ENCODE measurements at regions not wholly inside any gene's neighbourhood (a gene's known extent, or its start where the extent isn't known, plus 50 kb on each side); places are given as distances from the start of the nearest gene placed in this dataset.

- no peaks in the 10 kb centered on the region for H3K36me3 Mint-ChIP-seq (ENCODE audit: low read depth)
- peaks cover 17% of the 10 kb centered on the region for H3K9me3 Mint-ChIP-seq
- H3K4me3 Mint-ChIP-seq = no peak overlapping the region
- no peak for TF ChIP-seq CTCF (IDR thresholded peaks at IDR 0.05)
- no peak overlapping the region for H3K27ac Mint-ChIP-seq
- no peak for DNase-seq
- peaks cover 18% of the 10 kb centered on the region for H3K4me1 Mint-ChIP-seq
- peaks cover 47% of the 10 kb centered on the region for H3K27me3 Mint-ChIP-seq (ENCODE audit: low read depth, poor library complexity)
Observed at GRCh38 chr20:61086031-61086430, 166.0 kb upstream of the CDH4 start.

GRCh38 chr20:61090541-61090940 is 161.5 kb upstream of the CDH4 start:
- Mint-ChIP-seq H3K27me3 (ENCODE audit: low read depth, poor library complexity) (peaks cover 32% of the 10 kb centered on the region), H3K27ac (no peak overlapping the region)

GRCh38 chr20:61092251-61092650 is 159.8 kb upstream of the CDH4 start:
- Mint-ChIP-seq H3K9me3 (peaks cover 39% of the 10 kb centered on the region), H3K27ac (no peak overlapping the region), H3K36me3 (ENCODE audit: low read depth) (no peaks in the 10 kb centered on the region), H3K4me1 (peaks cover 10% of the 10 kb centered on the region), H3K27me3 (ENCODE audit: low read depth, poor library complexity) (peaks cover 25% of the 10 kb centered on the region), H3K4me3 (no peak overlapping the region)
- DNase-seq = no peak
- TF ChIP-seq CTCF (IDR thresholded peaks at IDR 0.05) = no peak

More at GRCh38 chr20:61090541-61090940, 161.5 kb upstream of the CDH4 start:
- no peak overlapping the region for H3K4me3 Mint-ChIP-seq
- H3K9me3 Mint-ChIP-seq = peaks cover 27% of the 10 kb centered on the region
- no peaks in the 10 kb centered on the region for H3K36me3 Mint-ChIP-seq (ENCODE audit: low read depth)
- peaks cover 10% of the 10 kb centered on the region for H3K4me1 Mint-ChIP-seq
- DNase-seq = no peak
- no peak for TF ChIP-seq CTCF (IDR thresholded peaks at IDR 0.05)

GRCh38 chr20:61094581-61094980 is 157.5 kb upstream of the CDH4 start:
- Mint-ChIP-seq H3K27me3 (ENCODE audit: low read depth, poor library complexity) (peaks cover 37% of the 10 kb centered on the region), H3K4me1 (peaks cover 12% of the 10 kb centered on the region), H3K9me3 (peaks cover 36% of the 10 kb centered on the region), H3K36me3 (ENCODE audit: low read depth) (no peaks in the 10 kb centered on the region), H3K27ac (no peak overlapping the region), H3K4me3 (no peak overlapping the region)
- TF ChIP-seq CTCF (IDR thresholded peaks at IDR 0.05) = no peak
- DNase-seq = no peak

- Mint-ChIP-seq H3K36me3 (ENCODE audit: low read depth) (no peaks in the 10 kb centered on the region), H3K27ac (no peak overlapping the region), H3K4me3 (no peak overlapping the region), H3K27me3 (ENCODE audit: low read depth, poor library complexity) (peaks cover 44% of the 10 kb centered on the region), H3K4me1 (peaks cover 9% of the 10 kb centered on the region), H3K9me3 (peaks cover 36% of the 10 kb centered on the region)
- no peak for DNase-seq
- no peak for TF ChIP-seq CTCF (IDR thresholded peaks at IDR 0.05)
Observed at GRCh38 chr20:61096463-61096862, 155.6 kb upstream of the CDH4 start.

GRCh38 chr20:61099806-61100205 is 152.3 kb upstream of the CDH4 start:
- Mint-ChIP-seq H3K4me3 (no peak overlapping the region), H3K9me3 (peaks cover 23% of the 10 kb centered on the region), H3K27ac (peak overlapping the region; percentile 89), H3K4me1 (peaks cover 9% of the 10 kb centered on the region), H3K36me3 (ENCODE audit: low read depth) (no peaks in the 10 kb centered on the region), H3K27me3 (ENCODE audit: low read depth, poor library complexity) (peaks cover 50% of the 10 kb centered on the region)
- no peak for TF ChIP-seq CTCF (IDR thresholded peaks at IDR 0.05)
- no peak for DNase-seq
